WI38 (cell line): ENCODE measurements at regions not wholly inside any gene's neighbourhood (a gene's known extent, or its start where the extent isn't known, plus 50 kb on each side); places are given as distances from the start of the nearest gene placed in this dataset.

Experiments used
- H3K4me3 ChIP-seq: 2 replicates; pipeline ENCODE4 v1.5.1; 2011; ENCODE audit warnings: low read depth, mild to moderate bottlenecking, control low read depth, low read length
- CTCF ChIP-seq: IDR thresholded peaks from 2 replicates; pipeline ENCODE4 v1.5.1; 2012; ENCODE audit warnings: low read depth, mild to moderate bottlenecking, control low read depth, low read length

GRCh38 chr3:154801729-154802128 is 278.4 kb upstream of the MME start:
- no peak overlapping the region for H3K4me3 ChIP-seq
- TF ChIP-seq CTCF = no peak

- no peak overlapping the region for H3K4me3 ChIP-seq
- no peak for TF ChIP-seq CTCF
Observed at GRCh38 chr3:154799800-154800199, 280.3 kb upstream of the MME start.

- H3K4me3 ChIP-seq = no peak overlapping the region
- TF ChIP-seq CTCF = no peak
Observed at GRCh38 chr3:154795582-154795981, 284.5 kb upstream of the MME start.

- H3K4me3 ChIP-seq = no peak overlapping the region
- no peak for TF ChIP-seq CTCF
Observed at GRCh38 chr3:154794814-154795445, 285.2 kb upstream of the MME start.

GRCh38 chr3:154794391-154794790 is 285.7 kb upstream of the MME start:
- TF ChIP-seq CTCF = no peak
- H3K4me3 ChIP-seq = no peak overlapping the region

- no peak overlapping the region for H3K4me3 ChIP-seq
- no peak for TF ChIP-seq CTCF
Observed at GRCh38 chr3:154792828-154793227, 287.3 kb upstream of the MME start.

- no peak for TF ChIP-seq CTCF
- no peak overlapping the region for H3K4me3 ChIP-seq
Observed at GRCh38 chr3:154791611-154792010, 288.5 kb upstream of the MME start.
